Vagina (tissue), 2 donors: ENCODE measurements at regions not wholly inside any gene's neighbourhood (a gene's known extent, or its start where the extent isn't known, plus 50 kb on each side); places are given as distances from the start of the nearest gene placed in this dataset.
A peak's percentile ranks its signal among the peaks of the same experiment; 100 is the strongest.

Experiments
- DNase-seq, 2 donors: peaks; one replicate each; pipeline ENCODE4 v3.0.0-alpha.2; 2017; ENCODE audit errors: extremely low spot score in 2 of 2
- H3K27ac ChIP-seq: fragments of 200-600 bp; sonication (generic); one replicate; pipeline ENCODE4 v1.5.1; 2019
- H3K27me3 ChIP-seq: fragments of 200-600 bp; sonication (generic); one replicate; pipeline ENCODE4 v1.5.1; 2019
- H3K36me3 ChIP-seq, 2 donors: fragments of 200-600 bp; sonication (generic); one replicate each; pipeline ENCODE4 v1.5.1; 2017 to 2019
- H3K4me1 ChIP-seq: fragments of 200-600 bp; sonication (generic); one replicate; pipeline ENCODE4 v1.5.1; 2019
- H3K4me3 ChIP-seq, 2 donors: fragments of 200-600 bp; sonication (generic); 1 replicate in 1 of 2; 2 replicates in 1 of 2; pipeline ENCODE4 v1.5.1; 2016 to 2019
- H3K9me3 ChIP-seq: fragments of 200-600 bp; sonication (generic); one replicate; pipeline ENCODE4 v1.5.1; 2019
- CTCF ChIP-seq, 3 experiments: fragments of 450-650 bp in 2 of 3; fragments of 200-600 bp in 1 of 3; sonication (generic) in 1 of 3; IDR thresholded peaks; one replicate each; pipeline ENCODE4 v1.5.1; 2017 to 2019; ENCODE audit warnings: antibody characterized with exemption in 3 of 3, mild to moderate bottlenecking in 2 of 3, moderate library complexity in 2 of 3
- POLR2A ChIP-seq, 2 donors: fragments of 450-650 bp; IDR thresholded peaks; one replicate each; pipeline ENCODE4 v1.6.1; 2017; ENCODE audit warnings: antibody characterized with exemption in 2 of 2, mild to moderate bottlenecking in 2 of 2, moderate library complexity in 2 of 2
- POLR2AphosphoS5 ChIP-seq, 2 donors: sonication (generic); formaldehyde crosslinking; IDR thresholded peaks; one replicate each; pipeline ENCODE4 v1.9.0; 2017; ENCODE audit warnings: antibody characterized with exemption in 2 of 2, mild to moderate bottlenecking in 2 of 2, low read depth in 1 of 2; ENCODE audit not compliant: insufficient read depth in 1 of 2
- intact Hi-C: fragments of 100-400 bp; cut with DNase I; formaldehyde crosslinking; loops from one replicate; pipeline ENCODE4 v1.15.1; 2023

- Histone ChIP-seq H3K9me3 (no peaks in the 10 kb centered on the region), H3K4me1 (no peaks in the 10 kb centered on the region), H3K4me3 (no peak overlapping the region), H3K27me3 (no peaks in the 10 kb centered on the region), H3K36me3 (no peaks in the 10 kb centered on the region), H3K27ac (no peak overlapping the region)
- intact Hi-C loops = no loop called here
- no peak for DNase-seq
- TF ChIP-seq CTCF (IDR thresholded peaks at IDR 0.05) (no peak), POLR2AphosphoS5 (IDR thresholded peaks at IDR 0.05; ENCODE audit: insufficient read depth in 1 of 2, low read depth in 1 of 2) (no peak), POLR2A (IDR thresholded peaks at IDR 0.05) (no peak)
Measured at GRCh38 chr2:41832218-41832617, 215.6 kb upstream of the PKDCC start.

- no peak for TF ChIP-seq POLR2A (IDR thresholded peaks at IDR 0.05)
- TF ChIP-seq CTCF (IDR thresholded peaks at IDR 0.05) = no peak
- TF ChIP-seq POLR2AphosphoS5 (IDR thresholded peaks at IDR 0.05; ENCODE audit: insufficient read depth in 1 of 2, low read depth in 1 of 2) = no peak
- no peak for DNase-seq
- intact Hi-C loops = no loop called here
- Histone ChIP-seq H3K36me3 (no peaks in the 10 kb centered on the region), H3K4me1 (peaks cover 2% of the 10 kb centered on the region), H3K4me3 (no peak overlapping the region), H3K9me3 (no peaks in the 10 kb centered on the region), H3K27me3 (no peaks in the 10 kb centered on the region), H3K27ac (no peak overlapping the region)
Measured at GRCh38 chr2:41835401-41835800, 212.4 kb upstream of the PKDCC start.

GRCh38 chr2:41836948-41837347 is 210.9 kb upstream of the PKDCC start:
- H3K9me3 ChIP-seq = no peaks in the 10 kb centered on the region
- H3K4me1 ChIP-seq = peaks cover 12% of the 10 kb centered on the region
- H3K27ac ChIP-seq = no peak overlapping the region
- TF ChIP-seq CTCF (IDR thresholded peaks at IDR 0.05) = no peak
- no peak for TF ChIP-seq POLR2AphosphoS5 (IDR thresholded peaks at IDR 0.05; ENCODE audit: insufficient read depth in 1 of 2, low read depth in 1 of 2)
- TF ChIP-seq POLR2A (IDR thresholded peaks at IDR 0.05) = no peak
- intact Hi-C loops = no loop called here
- no peaks in the 10 kb centered on the region for H3K27me3 ChIP-seq
- no peaks in the 10 kb centered on the region for H3K36me3 ChIP-seq
- no peak for DNase-seq
- no peak overlapping the region for H3K4me3 ChIP-seq

GRCh38 chr2:41837610-41838009 is 210.2 kb upstream of the PKDCC start:
- Histone ChIP-seq H3K9me3 (no peaks in the 10 kb centered on the region), H3K27ac (no peak overlapping the region), H3K36me3 (no peaks in the 10 kb centered on the region), H3K27me3 (no peaks in the 10 kb centered on the region), H3K4me1 (peaks cover 12% of the 10 kb centered on the region), H3K4me3 (no peak overlapping the region)
- intact Hi-C loops = no loop called here
- no peak for DNase-seq
- TF ChIP-seq POLR2A (IDR thresholded peaks at IDR 0.05) = no peak
- no peak for TF ChIP-seq CTCF (IDR thresholded peaks at IDR 0.05)
- TF ChIP-seq POLR2AphosphoS5 (IDR thresholded peaks at IDR 0.05; ENCODE audit: insufficient read depth in 1 of 2, low read depth in 1 of 2) = no peak

- H3K9me3 ChIP-seq = no peaks in the 10 kb centered on the region
- peak overlapping the region; percentile 66 for H3K27ac ChIP-seq
- TF ChIP-seq POLR2A (IDR thresholded peaks at IDR 0.05) (no peak), POLR2AphosphoS5 (IDR thresholded peaks at IDR 0.05; ENCODE audit: insufficient read depth in 1 of 2, low read depth in 1 of 2) (peak; percentile 55 to 78), CTCF (IDR thresholded peaks at IDR 0.05) (peak; percentile 79 to 94 (median 93))
- DNase-seq = peak in 1 of 2 donors; percentile 97
- H3K36me3 ChIP-seq = no peaks in the 10 kb centered on the region
- H3K4me1 ChIP-seq = peaks cover 12% of the 10 kb centered on the region
- H3K4me3 ChIP-seq = peak overlapping the region; percentile 53 to 63
- H3K27me3 ChIP-seq = no peaks in the 10 kb centered on the region
- intact Hi-C loops = no loop called here
Measured at GRCh38 chr2:41840702-41841551, 206.9 kb upstream of the PKDCC start.
